GM06990 (cell line): ENCODE measurements at regions not wholly inside any gene's neighbourhood (a gene's known extent, or its start where the extent isn't known, plus 50 kb on each side); places are given as distances from the start of the nearest gene placed in this dataset.

ENCODE experiments used
- DNase-seq: peaks from one replicate; pipeline ENCODE4 v3.0.0-alpha.2; 2011; ENCODE audit not compliant: insufficient read length; ENCODE audit errors: extremely low read depth
- H3K27me3 ChIP-seq: replicated peaks from 2 replicates; pipeline ENCODE4 v1.6.0; 2011; ENCODE audit warnings: low read length; ENCODE audit not compliant: control insufficient read depth, insufficient read depth
- H3K36me3 ChIP-seq: 2 replicates; pipeline ENCODE4 v1.5.1; 2011; ENCODE audit warnings: low read length; ENCODE audit not compliant: control insufficient read depth, insufficient read depth
- H3K4me3 ChIP-seq: replicated peaks from 2 replicates; pipeline ENCODE4 v1.5.1; 2011; ENCODE audit warnings: low read depth, mild to moderate bottlenecking, control low read depth, low read length
- CTCF ChIP-seq: IDR thresholded peaks from 2 replicates; pipeline ENCODE4 v1.5.1; 2011; ENCODE audit warnings: low read length, control low read depth, mild to moderate bottlenecking, inconsistent platforms; ENCODE audit not compliant: insufficient read depth, poor library complexity, severe bottlenecking

- no peak for DNase-seq
- no peaks in the 10 kb centered on the region for H3K36me3 ChIP-seq
- H3K27me3 ChIP-seq, result no peaks in the 10 kb centered on the region
- no peak overlapping the region for H3K4me3 ChIP-seq
- TF ChIP-seq CTCF, result no peak
Observed at GRCh38 chr6:132096996-132097395, 145.8 kb upstream of the CCN2 start.

- Histone ChIP-seq H3K27me3 (no peaks in the 10 kb centered on the region), H3K36me3 (no peaks in the 10 kb centered on the region), H3K4me3 (no peak overlapping the region)
- no peak for DNase-seq
- no peak for TF ChIP-seq CTCF
Observed at GRCh38 chr6:132096245-132096644, 145.1 kb upstream of the CCN2 start.

GRCh38 chr6:132089173-132089572 is 138.0 kb upstream of the CCN2 start:
- Histone ChIP-seq H3K27me3 (no peaks in the 10 kb centered on the region), H3K4me3 (no peak overlapping the region), H3K36me3 (no peaks in the 10 kb centered on the region)
- DNase-seq, result no peak
- no peak for TF ChIP-seq CTCF

- DNase-seq, result no peak
- no peak for TF ChIP-seq CTCF
- no peak overlapping the region for H3K4me3 ChIP-seq
- H3K36me3 ChIP-seq, result no peaks in the 10 kb centered on the region
- no peaks in the 10 kb centered on the region for H3K27me3 ChIP-seq
Observed at GRCh38 chr6:132088150-132088549, 137.0 kb upstream of the CCN2 start.

GRCh38 chr6:132087391-132087790 is 136.2 kb upstream of the CCN2 start:
- no peak for DNase-seq
- TF ChIP-seq CTCF, result no peak
- H3K4me3 ChIP-seq, result no peak overlapping the region
- no peaks in the 10 kb centered on the region for H3K36me3 ChIP-seq
- no peaks in the 10 kb centered on the region for H3K27me3 ChIP-seq

GRCh38 chr6:132085731-132086130 is 134.6 kb upstream of the CCN2 start:
- Histone ChIP-seq H3K36me3 (no peaks in the 10 kb centered on the region), H3K27me3 (no peaks in the 10 kb centered on the region), H3K4me3 (peak overlapping the region; percentile 25)
- no peak for TF ChIP-seq CTCF
- no peak for DNase-seq
